SU-DHL-6 (cell line): ENCODE measurements at regions not wholly inside any gene's neighbourhood (a gene's known extent, or its start where the extent isn't known, plus 50 kb on each side); places are given as distances from the start of the nearest gene placed in this dataset.

ENCODE experiments used
- CTCF ChIP-seq: fragments of 200-600 bp; sonication (generic); IDR thresholded peaks from one replicate; pipeline ENCODE4 v1.5.1; 2017; ENCODE audit warnings: antibody characterized with exemption, mild to moderate bottlenecking, low read length, moderate library complexity; ENCODE audit not compliant: insufficient read depth, poor library complexity, severe bottlenecking
- EZH2phosphoT487 ChIP-seq: fragments of 200-600 bp; sonication (generic), shearing (Covaris generic); conservative IDR thresholded peaks from 2 replicates; pipeline ENCODE4 v1.6.1; 2018; ENCODE audit warnings: mild to moderate bottlenecking, antibody characterized with exemption, low read length, moderate library complexity, mixed read lengths

- no peak for TF ChIP-seq CTCF
- TF ChIP-seq EZH2phosphoT487 = no peak
These were observed 372.8 kb upstream of the TBL1XR1 start for GRCh38 chr3:177569875-177570657.
